Stimulated activated CD8-positive, alpha-beta memory T cell treated with anti-CD3 and anti-CD28 coated beads, Interleukin-15, amount 100 ng/mL, for 4 hours (primary cell): ENCODE measurements at regions not wholly inside any gene's neighbourhood (a gene's known extent, or its start where the extent isn't known, plus 50 kb on each side); places are given as distances from the start of the nearest gene placed in this dataset.
"Not testable (repeated sequence)": the region's sequence is repeated elsewhere in the genome, so short reads cannot be mapped to it uniquely, and the experiment has no call there.

ENCODE experiments used
- DNase-seq, 2 donors: peaks; one replicate each; pipeline ENCODE4 v3.0.0-alpha.2; 2020; ENCODE audit warnings: low read depth in 2 of 2

GRCh38 chr13:87982400-87982799 lies 311.2 kb downstream of the SLITRK5 start:
- DNase-seq = no peak

GRCh38 chr13:87986639-87987250 lies 315.6 kb downstream of the SLITRK5 start:
- no peak for DNase-seq

GRCh38 chr13:87998081-87998480 lies 326.9 kb downstream of the SLITRK5 start:
- DNase-seq = no peak

GRCh38 chr13:87999240-87999700 lies 328.1 kb downstream of the SLITRK5 start:
- DNase-seq = no peak

- no peak for DNase-seq
Observed at GRCh38 chr13:87999788-88000187, 328.6 kb downstream of the SLITRK5 start.

GRCh38 chr13:88000239-88000638 lies 329.1 kb downstream of the SLITRK5 start:
- no peak for DNase-seq

GRCh38 chr13:88000787-88001186 lies 329.6 kb downstream of the SLITRK5 start:
- no peak for DNase-seq

- no peak for DNase-seq
Observed at GRCh38 chr13:88005188-88005587, 334.0 kb downstream of the SLITRK5 start.

- no peak for DNase-seq
Observed at GRCh38 chr13:88014527-88014926, 343.4 kb downstream of the SLITRK5 start.

- DNase-seq = no peak
Observed at GRCh38 chr13:88022431-88023208, 351.4 kb downstream of the SLITRK5 start.

GRCh38 chr13:88026241-88026640 lies 355.1 kb downstream of the SLITRK5 start:
- no peak for DNase-seq

- DNase-seq = no peak
Observed at GRCh38 chr13:88031980-88032559, 360.9 kb downstream of the SLITRK5 start.

GRCh38 chr13:88036205-88036604 lies 365.0 kb downstream of the SLITRK5 start:
- DNase-seq = not testable (repeated sequence)

- no peak for DNase-seq
Observed at GRCh38 chr13:88042489-88042888, 371.3 kb downstream of the SLITRK5 start.

- no peak for DNase-seq
Observed at GRCh38 chr13:88051746-88052482, 380.7 kb downstream of the SLITRK5 start.

GRCh38 chr13:88063741-88064140 lies 392.6 kb downstream of the SLITRK5 start:
- DNase-seq = no peak

GRCh38 chr13:88066847-88067246 lies 395.7 kb downstream of the SLITRK5 start:
- no peak for DNase-seq

- DNase-seq = no peak
Observed at GRCh38 chr13:88068316-88068715, 397.1 kb downstream of the SLITRK5 start.

- DNase-seq = no peak
Observed at GRCh38 chr13:88068975-88069374, 397.8 kb downstream of the SLITRK5 start.

- no peak for DNase-seq
Observed at GRCh38 chr13:88071371-88071770, 400.2 kb downstream of the SLITRK5 start.

- no peak for DNase-seq
Observed at GRCh38 chr13:88074794-88075510, 403.8 kb downstream of the SLITRK5 start.

- DNase-seq = no peak
Observed at GRCh38 chr13:88085036-88085435, 413.9 kb downstream of the SLITRK5 start.
